HepG2 (cell line): ENCODE measurements at regions not wholly inside any gene's neighbourhood (a gene's known extent, or its start where the extent isn't known, plus 50 kb on each side); places are given as distances from the start of the nearest gene placed in this dataset.

ENCODE experiments used
- ATAC-seq: fragments of 200-7000 bp; cut with Tn5 transposase; 3 replicates; pipeline ENCODE4 v1.9.1; 2020; ENCODE audit warnings: mild to moderate bottlenecking, moderate library complexity
- BruUV-seq: library from RNA; stranded (reverse); fragments of 400-500 nt; replicated peaks from 2 replicates; lab custom pipeline; 2021; lab: Mats Ljungman, UMichigan
- CTCF ChIA-PET: fragments of 300-600 bp; formaldehyde crosslinking; extraction: SDS; loops from one replicate; lab custom pipeline; 2021; ENCODE audit warnings: low total read pairs, inconsistent platforms, low intra/inter-chr PET ratio; lab: Yijun Ruan, JAX
- POLR2A ChIA-PET: fragments of 350-600 bp; sonication (Branson Sonifier 250); formaldehyde crosslinking; loops from one replicate; lab custom pipeline; 2020; ENCODE audit warnings: antibody characterized with exemption, inconsistent platforms; lab: Yijun Ruan, JAX
- DNase-seq: peaks from one replicate; pipeline ENCODE4 v3.0.0-alpha.2; 2015; ENCODE audit warnings: low spot score
- FAIRE-seq: peaks from 3 replicates; lab custom pipeline; 2011; peaks lifted over from hg19 to GRCh38; lab: Jason Lieb, UNC
- H2AFZ ChIP-seq: one replicate; pipeline ENCODE4 v1.6.1; 2011; ENCODE audit warnings: low read length, inconsistent platforms
- H3K27ac ChIP-seq: fragments of 300-600 bp; 3 replicates; pipeline ENCODE4 v1.8.0; 2011; ENCODE audit warnings: mixed run types, mild to moderate bottlenecking, mixed read lengths, low read length, inconsistent platforms; ENCODE audit not compliant: insufficient read depth; ENCODE audit errors: extremely low read length
- H3K27me3 ChIP-seq, 2 experiments: fragments of 200-600 bp in 1 of 2; 2 replicates in 1 of 2; 3 replicates in 1 of 2; pipeline versions ENCODE4 v1.6.0 to v1.8.0; 2011; ENCODE audit warnings: low read length in 2 of 2, mild to moderate bottlenecking in 2 of 2, moderate library complexity in 2 of 2, inconsistent platforms in 1 of 2; ENCODE audit not compliant: insufficient read depth in 2 of 2, control insufficient read depth in 1 of 2
- H3K36me3 ChIP-seq, 2 experiments: fragments of 200-600 bp in 1 of 2; replicated peaks in 1 of 2; 2 replicates in 1 of 2; 3 replicates in 1 of 2; pipeline versions ENCODE4 v1.5.1 to v1.8.0; 2011; ENCODE audit warnings: low read length in 2 of 2, inconsistent platforms in 1 of 2; ENCODE audit not compliant: insufficient read depth in 2 of 2, control insufficient read depth in 1 of 2
- H3K4me1 ChIP-seq: 2 replicates; pipeline ENCODE4 v1.5.1; 2012; ENCODE audit warnings: low read length, inconsistent platforms; ENCODE audit not compliant: insufficient read depth
- H3K4me2 ChIP-seq: 2 replicates; pipeline ENCODE4 v1.6.0; 2011; ENCODE audit warnings: low read depth, low read length, inconsistent platforms
- H3K4me3 ChIP-seq, 3 experiments: fragments of 200-600 bp in 1 of 3; sonication (generic), shearing (Covaris generic) in 1 of 3; replicated peaks in 1 of 3; 2 replicates each; pipeline ENCODE4 v1.5.1; 2011 to 2016; ENCODE audit warnings: low read length in 3 of 3, inconsistent platforms in 2 of 3, low read depth in 2 of 3, mild to moderate bottlenecking in 2 of 3, control low read depth in 1 of 3, mixed read lengths in 1 of 3; ENCODE audit not compliant: insufficient read depth in 1 of 3
- H3K79me2 ChIP-seq: one replicate; pipeline ENCODE4 v1.6.1; 2011; ENCODE audit warnings: low read length, inconsistent platforms; ENCODE audit not compliant: insufficient read depth
- H3K9ac ChIP-seq: 2 replicates; pipeline ENCODE4 v1.6.0; 2011; ENCODE audit warnings: mild to moderate bottlenecking, low read depth, low read length, inconsistent platforms; ENCODE audit not compliant: insufficient read depth
- H3K9me3 ChIP-seq: 2 replicates; pipeline ENCODE4 v1.5.1; 2012; ENCODE audit warnings: mild to moderate bottlenecking, low read length
- H4K20me1 ChIP-seq: 2 replicates; pipeline ENCODE4 v1.6.0; 2011; ENCODE audit warnings: inconsistent platforms, mild to moderate bottlenecking, low read length, moderate library complexity; ENCODE audit not compliant: insufficient read depth
- AGO1 ChIP-seq: fragments of 200-400 bp; formaldehyde crosslinking; IDR thresholded peaks from 2 replicates; pipeline ENCODE4 v1.6.1; 2017; ENCODE audit warnings: mild to moderate bottlenecking, low read depth, low read length, moderate library complexity; ENCODE audit not compliant: poor library complexity, severe bottlenecking
- GPN1 ChIP-seq: sonication (generic); formaldehyde crosslinking; IDR thresholded peaks from 2 replicates; pipeline ENCODE4 v1.5.1; 2020; ENCODE audit warnings: missing genetic modification reagents, borderline replicate concordance
- KAT7 ChIP-seq: IDR thresholded peaks from 2 replicates; pipeline ENCODE4 v1.6.1; 2018; ENCODE audit warnings: borderline replicate concordance, missing compliant biosample characterization
- MBD4 ChIP-seq: IDR thresholded peaks from 2 replicates; pipeline ENCODE4 v1.6.1; 2012; ENCODE audit warnings: low read length, inconsistent platforms, borderline replicate concordance
- NR2F6 ChIP-seq, 2 experiments: IDR thresholded peaks; 2 replicates each; pipeline ENCODE4 v1.6.1; 2016; ENCODE audit warnings: antibody characterized with exemption in 1 of 2, mild to moderate bottlenecking in 1 of 2
- PLRG1 ChIP-seq: fragments of 450-650 bp; conservative IDR thresholded peaks from 2 replicates; pipeline ENCODE4 v1.6.1; 2016
- SKI ChIP-seq: fragments of 450-650 bp; IDR thresholded peaks from one replicate; pipeline ENCODE4 v1.6.1; 2018; ENCODE audit warnings: mild to moderate bottlenecking; ENCODE audit not compliant: partially characterized antibody
- SNAPC5 ChIP-seq: sonication (generic); formaldehyde crosslinking; IDR thresholded peaks from 2 replicates; pipeline ENCODE4 v1.8.1; 2023; ENCODE audit warnings: mild to moderate bottlenecking, missing genetic modification reagents, borderline replicate concordance
- TFDP1 ChIP-seq: IDR thresholded peaks from 2 replicates; pipeline ENCODE4 v1.6.1; 2016; ENCODE audit warnings: missing compliant biosample characterization, missing genetic modification reagents, borderline replicate concordance
- ZNF281 ChIP-seq: sonication (generic); formaldehyde crosslinking; IDR thresholded peaks from 2 replicates; pipeline ENCODE4 v1.4.0; 2020; ENCODE audit warnings: missing genetic modification reagents, borderline replicate concordance
- ZNF510 ChIP-seq: sonication (generic); formaldehyde crosslinking; IDR thresholded peaks from 2 replicates; pipeline ENCODE4 v1.4.0; 2020; ENCODE audit warnings: low read depth, mild to moderate bottlenecking, missing genetic modification reagents
- WGBS: methylation state at CpG from one replicate; pipeline ENCODE4 v1.1.6; 2017; ENCODE audit warnings: low lambda C conversion rate; 5-methylcytosine and 5-hydroxymethylcytosine counted together
- in situ Hi-C: cut with HindIII; loops from 2 replicates; pipeline ENCODE4 v1.10.0; 2017; ENCODE audit warnings: low pct_unique_long_range_greater_than_20kb; ENCODE audit not compliant: extremely low pct_ligation_motif_present
- intact Hi-C: fragments of 100-400 bp; cut with micrococcal nuclease; formaldehyde crosslinking; loops from one replicate; pipeline ENCODE4 v1.10.0; 2022; ENCODE audit not compliant: unreplicated experiment

DNA sequence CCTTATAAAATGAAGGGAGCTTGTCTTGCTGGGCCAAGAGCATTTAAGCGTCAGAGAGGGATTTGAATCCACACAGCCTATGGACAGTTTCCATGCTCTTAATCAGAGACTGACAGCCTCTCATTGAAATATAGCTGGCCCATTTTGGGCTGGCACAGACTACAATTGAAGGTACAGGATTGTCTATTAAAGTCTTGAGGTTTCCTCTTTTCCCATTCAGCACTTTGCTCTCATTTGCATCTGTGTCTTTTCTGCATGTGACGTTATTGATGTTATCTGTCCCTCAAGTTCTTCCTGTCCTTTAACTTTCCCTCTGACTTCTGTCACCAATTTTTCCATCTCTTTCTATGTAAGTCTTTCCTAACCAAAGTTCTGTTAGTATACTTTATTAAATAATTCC is 133.3 kb upstream of the SFRP2 start:
- BruUV-seq: no TSS peak
- TF ChIP-seq TFDP1 (no peak), MBD4 (no peak), KAT7 (CRISPR knock-in tag) (no peak), GPN1 (CRISPR knock-in tag) (no peak), ZNF281 (CRISPR knock-in tag) (no peak), NR2F6 (IDR thresholded peaks at IDR 0.05) (no peak), NR2F6 (CRISPR knock-in tag; IDR thresholded peaks at IDR 0.05) (no peak), ZNF510 (CRISPR knock-in tag) (no peak), SKI (no peak), PLRG1 (no peak), AGO1 (no peak), SNAPC5 (no peak)
- TF ChIP-seq, all 625 proteins: peak for 0
- in situ Hi-C loops: no loop called here

More for the DNA sequence above, 133.3 kb upstream of the SFRP2 start:
- Histone ChIP-seq H3K9ac (no peak overlapping the region), H3K4me3 (no peak overlapping the region), H3K4me2 (no peak overlapping the region), H3K36me3 (no peaks in the 10 kb centered on the region), H3K9me3 (no peaks in the 10 kb centered on the region), H3K79me2 (no peaks in the 10 kb centered on the region), H4K20me1 (no peaks in the 10 kb centered on the region), H3K27me3 (no peaks in the 10 kb centered on the region), H2AFZ (no peak overlapping the region), H3K27ac (no peak overlapping the region), H3K4me1 (no peaks in the 10 kb centered on the region)
- intact Hi-C loops: no loop called here
- ChIA-PET CTCF (no interaction called here), POLR2A (no interaction called here)
- DNase-seq (no peak), FAIRE-seq (no peak), ATAC-seq (no peak)
- 33% methylated on average over 2 of the region's 2 CpGs for WGBS
